ENCODE measurements at regions not wholly inside any gene's neighbourhood (a gene's known extent, or its start where the extent isn't known, plus 50 kb on each side); places are given as distances from the start of the nearest gene placed in this dataset.

DNA sequence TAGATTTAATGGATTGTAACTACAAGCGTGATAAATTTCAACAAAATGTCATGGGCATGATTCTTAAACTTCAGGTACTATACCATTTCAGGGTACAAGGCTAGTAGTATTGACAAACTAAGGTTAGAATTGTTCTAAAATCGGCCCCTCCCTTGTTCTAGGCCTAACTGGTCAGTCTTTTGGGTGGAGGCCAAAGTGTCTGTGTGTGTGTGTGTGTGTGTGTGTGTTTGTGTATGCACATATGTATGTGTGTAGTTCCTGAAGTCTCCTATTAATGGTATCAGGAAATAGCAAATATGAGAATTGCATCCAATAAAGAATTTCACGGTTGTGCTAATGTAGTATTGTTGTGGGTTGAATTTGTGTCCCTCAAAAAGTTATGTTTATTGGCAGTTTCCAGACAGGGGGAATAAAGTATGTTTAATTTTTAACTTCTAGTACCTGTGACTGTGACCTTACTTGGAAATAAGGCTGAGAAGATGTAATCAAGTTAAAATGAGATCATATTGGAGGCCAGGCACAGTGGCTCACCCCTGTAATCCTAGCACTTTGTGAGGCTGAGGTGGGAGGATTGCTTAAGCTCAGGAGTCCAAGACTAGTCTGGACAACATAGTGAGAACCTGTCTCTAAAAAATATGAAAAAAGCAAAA, 119.2 kb downstream of the KLF5 start:
- TF ChIP-seq, protein P1, sequence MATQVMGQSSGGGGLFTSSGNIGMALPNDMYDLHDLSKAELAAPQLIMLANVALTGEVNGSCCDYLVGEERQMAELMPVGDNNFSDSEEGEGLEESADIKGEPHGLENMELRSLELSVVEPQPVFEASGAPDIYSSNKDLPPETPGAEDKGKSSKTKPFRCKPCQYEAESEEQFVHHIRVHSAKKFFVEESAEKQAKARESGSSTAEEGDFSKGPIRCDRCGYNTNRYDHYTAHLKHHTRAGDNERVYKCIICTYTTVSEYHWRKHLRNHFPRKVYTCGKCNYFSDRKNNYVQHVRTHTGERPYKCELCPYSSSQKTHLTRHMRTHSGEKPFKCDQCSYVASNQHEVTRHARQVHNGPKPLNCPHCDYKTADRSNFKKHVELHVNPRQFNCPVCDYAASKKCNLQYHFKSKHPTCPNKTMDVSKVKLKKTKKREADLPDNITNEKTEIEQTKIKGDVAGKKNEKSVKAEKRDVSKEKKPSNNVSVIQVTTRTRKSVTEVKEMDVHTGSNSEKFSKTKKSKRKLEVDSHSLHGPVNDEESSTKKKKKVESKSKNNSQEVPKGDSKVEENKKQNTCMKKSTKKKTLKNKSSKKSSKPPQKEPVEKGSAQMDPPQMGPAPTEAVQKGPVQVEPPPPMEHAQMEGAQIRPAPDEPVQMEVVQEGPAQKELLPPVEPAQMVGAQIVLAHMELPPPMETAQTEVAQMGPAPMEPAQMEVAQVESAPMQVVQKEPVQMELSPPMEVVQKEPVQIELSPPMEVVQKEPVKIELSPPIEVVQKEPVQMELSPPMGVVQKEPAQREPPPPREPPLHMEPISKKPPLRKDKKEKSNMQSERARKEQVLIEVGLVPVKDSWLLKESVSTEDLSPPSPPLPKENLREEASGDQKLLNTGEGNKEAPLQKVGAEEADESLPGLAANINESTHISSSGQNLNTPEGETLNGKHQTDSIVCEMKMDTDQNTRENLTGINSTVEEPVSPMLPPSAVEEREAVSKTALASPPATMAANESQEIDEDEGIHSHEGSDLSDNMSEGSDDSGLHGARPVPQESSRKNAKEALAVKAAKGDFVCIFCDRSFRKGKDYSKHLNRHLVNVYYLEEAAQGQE (IDR thresholded peaks at IDR 0.05; ENCODE audit: insufficient read depth in 1 of 2, low read depth in 2 of 2, low read length in 2 of 2): no peak
- TF ChIP-seq POLR2AphosphoS5 (IDR thresholded peaks at IDR 0.05; ENCODE audit: low read depth, low read length): no peak
- no peak for TF ChIP-seq SIN3A (IDR thresholded peaks at IDR 0.05; ENCODE audit: borderline replicate concordance, insufficient read depth, low read length)
- no peak for TF ChIP-seq TAF1 (IDR thresholded peaks at IDR 0.05; ENCODE audit: borderline replicate concordance, insufficient read depth, low read length)
- no peak for TF ChIP-seq FOXP2 (optimal IDR thresholded peaks at IDR 0.05; ENCODE audit: borderline replicate concordance, extremely low read depth, extremely low read length, insufficient read depth)

Measured in PFSK-1 (cell line).